Right lobe of liver (tissue), 4 donors: ENCODE measurements at regions not wholly inside any gene's neighbourhood (a gene's known extent, or its start where the extent isn't known, plus 50 kb on each side); places are given as distances from the start of the nearest gene placed in this dataset.

Experiments
- CTCF ChIP-seq, 4 donors: fragments of 200-600 bp in 3 of 4; fragments of 450-650 bp in 1 of 4; IDR thresholded peaks; one replicate each; pipeline versions ENCODE4 v1.5.1 to v1.8.0; 2016 to 2022; ENCODE audit warnings: antibody characterized with exemption in 4 of 4, mild to moderate bottlenecking in 2 of 4
- POLR2A ChIP-seq: fragments of 450-650 bp; IDR thresholded peaks from one replicate; pipeline ENCODE4 v1.6.1; 2017; ENCODE audit warnings: antibody characterized with exemption, mild to moderate bottlenecking
- donor health status: DM: no; HTN: no; CAD: no.
- donor health status: DM: no; HTN: no; CAD: no.
- donor health status: DM: no; HTN: yes; CAD: no.

- TF ChIP-seq CTCF (IDR thresholded peaks at IDR 0.05): no peak
- TF ChIP-seq POLR2A: no peak
Observed at GRCh38 chr9:107105784-107106183, 177.3 kb upstream of the RAD23B start.
